H4 (cell line): ENCODE measurements at regions not wholly inside any gene's neighbourhood (a gene's known extent, or its start where the extent isn't known, plus 50 kb on each side); places are given as distances from the start of the nearest gene placed in this dataset.

Source experiments
- DNase-seq: peaks from one replicate; pipeline ENCODE4 v3.0.0-alpha.2; 2015; ENCODE audit warnings: low spot score

- DNase-seq = no peak
These were observed 194.4 kb downstream of the SLIT2 start for GRCh38 chr4:20445933-20446723.

- DNase-seq = no peak
These were observed 195.4 kb downstream of the SLIT2 start for GRCh38 chr4:20447103-20447502.

- DNase-seq = no peak
These were observed 200.3 kb downstream of the SLIT2 start for GRCh38 chr4:20451986-20452385.

- no peak for DNase-seq
These were observed 202.8 kb downstream of the SLIT2 start for GRCh38 chr4:20454515-20454914.

DNA sequence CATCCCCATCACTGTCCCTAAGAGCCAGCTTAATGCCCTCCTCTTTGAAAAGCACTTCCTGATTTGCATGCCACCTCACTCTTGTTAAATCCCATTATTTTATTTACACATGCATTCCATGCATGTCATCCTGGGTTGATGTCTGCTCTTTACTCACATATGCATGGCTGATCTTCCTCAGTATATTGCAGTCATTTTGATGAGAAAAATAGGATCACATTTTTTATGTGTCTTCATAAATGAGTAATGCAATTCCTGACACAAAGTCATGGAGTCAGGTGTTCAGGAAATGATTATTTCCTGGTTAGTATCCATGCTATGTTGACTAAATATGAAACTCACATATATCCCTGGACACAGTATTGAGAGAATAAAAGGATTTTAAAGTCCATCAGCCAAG, 204.7 kb downstream of the SLIT2 start:
- DNase-seq = no peak

GRCh38 chr4:20462426-20463175, 210.9 kb downstream of the SLIT2 start:
- DNase-seq = no peak

- DNase-seq = no peak
These were observed 211.4 kb downstream of the SLIT2 start for GRCh38 chr4:20463176-20463430.

GRCh38 chr4:20464381-20464780, 212.7 kb downstream of the SLIT2 start:
- no peak for DNase-seq

DNA sequence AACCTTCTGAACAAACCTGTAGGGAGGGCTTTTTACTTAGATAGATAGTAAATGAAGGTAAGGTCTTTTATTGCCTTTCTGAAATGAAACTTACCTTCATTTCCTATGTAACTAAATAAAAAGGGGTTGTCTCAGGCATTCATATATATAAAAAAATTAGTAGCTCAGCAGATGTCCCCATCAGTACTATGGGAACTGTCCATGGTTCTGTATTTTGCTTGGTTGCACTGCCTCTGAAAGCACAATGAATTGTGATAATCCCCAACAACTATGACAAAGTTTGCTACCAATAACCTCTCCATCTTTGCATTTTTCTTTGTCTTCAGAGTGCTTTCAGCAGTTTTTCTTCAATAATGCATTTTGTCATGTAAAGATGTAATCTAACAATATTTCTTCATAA, 222.4 kb downstream of the SLIT2 start:
- no peak for DNase-seq

DNA sequence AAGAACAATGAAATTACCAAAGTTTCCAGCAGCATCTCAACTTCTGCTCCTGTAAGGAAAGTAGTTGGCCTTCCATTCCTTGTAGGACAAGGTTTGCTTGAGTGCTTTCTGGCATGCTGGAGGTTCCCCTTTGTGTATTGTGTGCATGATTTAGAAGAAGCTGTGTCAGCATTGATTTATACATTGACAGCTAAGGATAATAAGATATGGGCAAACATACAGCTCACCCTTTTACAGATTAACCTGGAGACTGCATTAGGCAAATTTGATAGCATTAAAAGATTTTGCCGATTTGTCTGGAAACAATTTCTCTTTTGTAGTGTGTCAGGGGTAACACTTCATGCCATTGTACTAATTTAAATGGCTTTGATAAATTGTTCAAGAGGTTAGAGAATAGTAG, 221.8 kb upstream of the PACRGL start:
- no peak for DNase-seq

- no peak for DNase-seq
These were observed 219.9 kb upstream of the PACRGL start for GRCh38 chr4:20480165-20480947.

GRCh38 chr4:20483416-20483815, 216.8 kb upstream of the PACRGL start:
- DNase-seq = no peak

DNA sequence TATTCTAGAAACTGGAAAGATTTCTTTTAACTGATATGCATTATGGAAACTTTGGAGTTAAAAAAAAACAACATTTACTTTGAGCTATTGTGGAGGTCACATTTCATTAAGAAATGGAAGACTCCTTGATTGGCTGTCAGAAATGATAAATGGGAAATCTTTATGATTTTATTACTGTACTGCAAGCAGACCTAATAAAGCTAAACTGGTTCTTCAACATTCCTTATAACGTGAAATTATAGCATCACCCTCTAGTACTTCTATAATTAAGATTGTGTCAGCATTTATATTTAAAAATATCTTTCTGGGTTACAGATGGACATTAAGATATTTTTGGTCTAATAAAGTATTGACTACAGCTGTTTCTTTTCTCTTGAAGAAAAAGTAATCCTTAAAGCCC, 213.8 kb upstream of the PACRGL start:
- DNase-seq = no peak

GRCh38 chr4:20487446-20487845, 212.8 kb upstream of the PACRGL start:
- no peak for DNase-seq

GRCh38 chr4:20487852-20488251, 212.4 kb upstream of the PACRGL start:
- DNase-seq = no peak

- no peak for DNase-seq
These were observed 209.5 kb upstream of the PACRGL start for GRCh38 chr4:20490734-20491133.

DNA sequence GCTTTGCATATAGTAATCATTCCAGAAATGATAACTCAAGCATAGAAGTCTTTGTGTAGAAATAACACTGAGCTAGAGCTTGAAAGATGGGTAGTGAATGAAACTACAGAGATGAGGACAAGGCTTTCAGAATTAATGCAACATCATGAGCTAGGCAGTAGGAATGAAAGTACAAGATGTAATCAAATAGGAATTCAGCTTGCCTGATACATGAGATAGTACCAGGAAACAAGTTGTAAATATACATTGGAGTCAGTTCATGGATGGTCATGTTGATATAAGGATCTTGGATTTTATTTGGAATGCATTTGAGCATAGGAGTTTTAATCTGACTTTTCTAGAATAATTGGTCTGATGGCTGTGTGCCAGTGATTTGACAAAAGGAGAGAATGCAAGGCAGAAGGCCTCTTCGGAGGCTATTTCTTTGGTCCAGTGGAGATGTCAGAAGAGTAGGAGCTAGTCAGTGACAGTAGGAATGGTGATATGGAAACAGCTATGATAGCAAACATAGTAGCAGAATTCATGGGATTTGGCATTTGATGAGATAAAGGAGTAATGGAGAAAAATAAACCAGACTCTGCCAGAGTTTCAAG, 206.4 kb upstream of the PACRGL start:
- DNase-seq = no peak

DNA sequence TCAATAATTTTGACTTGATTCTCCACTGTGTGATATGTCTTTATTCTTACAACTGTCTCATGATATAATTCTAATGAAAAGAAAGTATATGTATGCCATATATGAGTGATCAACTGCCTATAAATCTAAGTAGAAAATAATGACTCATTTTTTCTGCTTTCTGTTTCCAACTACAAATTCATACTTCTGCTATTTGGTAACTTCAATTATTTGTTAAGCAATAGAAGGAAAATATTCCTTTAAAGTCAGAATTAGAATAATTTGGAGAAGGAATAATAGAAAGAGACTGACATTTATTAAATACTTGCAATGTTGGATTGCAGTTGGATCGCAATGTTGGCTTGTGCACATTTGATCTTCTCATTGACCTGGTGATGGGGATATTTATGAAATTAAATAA, 204.2 kb upstream of the PACRGL start:
- no peak for DNase-seq

DNA sequence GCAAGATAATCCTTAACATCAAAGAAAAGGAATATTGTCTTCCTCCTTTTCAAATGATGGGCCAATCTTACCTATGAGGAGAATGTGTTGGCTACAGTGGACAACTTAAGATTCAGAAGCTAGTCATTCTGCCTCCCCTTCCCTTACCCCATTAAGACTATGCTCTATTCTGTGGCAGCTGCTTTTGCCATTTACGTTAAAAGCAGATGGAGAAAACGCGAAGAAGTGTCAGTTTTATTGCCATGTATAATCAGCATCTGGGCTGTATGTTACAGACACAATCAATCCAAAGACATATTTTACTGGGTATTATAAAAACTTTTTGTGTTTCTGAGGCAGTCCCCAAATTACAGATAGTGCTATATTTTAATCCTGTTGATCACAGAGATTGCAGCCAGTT, 196.1 kb upstream of the PACRGL start:
- no peak for DNase-seq

GRCh38 chr4:20505927-20506326, 194.3 kb upstream of the PACRGL start:
- DNase-seq = no peak

- DNase-seq = peak; percentile 25
These were observed 193.4 kb upstream of the PACRGL start for GRCh38 chr4:20506827-20507226.

GRCh38 chr4:20509315-20509714, 190.9 kb upstream of the PACRGL start:
- no peak for DNase-seq
